GM12892 (cell line): ENCODE measurements at regions not wholly inside any gene's neighbourhood (a gene's known extent, or its start where the extent isn't known, plus 50 kb on each side); places are given as distances from the start of the nearest gene placed in this dataset.

Experiments used
- POLR2A ChIP-seq: IDR thresholded peaks from 2 replicates; pipeline ENCODE4 v1.6.1; 2011; ENCODE audit warnings: low read depth, low read length, control low read depth
- POLR2AphosphoS5 ChIP-seq: IDR thresholded peaks from 2 replicates; pipeline ENCODE4 v1.6.1; 2011; ENCODE audit warnings: low read depth, low read length, control low read depth
- TAF1 ChIP-seq: IDR thresholded peaks from 2 replicates; pipeline ENCODE4 v1.6.1; 2011; ENCODE audit warnings: low read depth, mild to moderate bottlenecking, control low read depth, low read length, borderline replicate concordance

DNA sequence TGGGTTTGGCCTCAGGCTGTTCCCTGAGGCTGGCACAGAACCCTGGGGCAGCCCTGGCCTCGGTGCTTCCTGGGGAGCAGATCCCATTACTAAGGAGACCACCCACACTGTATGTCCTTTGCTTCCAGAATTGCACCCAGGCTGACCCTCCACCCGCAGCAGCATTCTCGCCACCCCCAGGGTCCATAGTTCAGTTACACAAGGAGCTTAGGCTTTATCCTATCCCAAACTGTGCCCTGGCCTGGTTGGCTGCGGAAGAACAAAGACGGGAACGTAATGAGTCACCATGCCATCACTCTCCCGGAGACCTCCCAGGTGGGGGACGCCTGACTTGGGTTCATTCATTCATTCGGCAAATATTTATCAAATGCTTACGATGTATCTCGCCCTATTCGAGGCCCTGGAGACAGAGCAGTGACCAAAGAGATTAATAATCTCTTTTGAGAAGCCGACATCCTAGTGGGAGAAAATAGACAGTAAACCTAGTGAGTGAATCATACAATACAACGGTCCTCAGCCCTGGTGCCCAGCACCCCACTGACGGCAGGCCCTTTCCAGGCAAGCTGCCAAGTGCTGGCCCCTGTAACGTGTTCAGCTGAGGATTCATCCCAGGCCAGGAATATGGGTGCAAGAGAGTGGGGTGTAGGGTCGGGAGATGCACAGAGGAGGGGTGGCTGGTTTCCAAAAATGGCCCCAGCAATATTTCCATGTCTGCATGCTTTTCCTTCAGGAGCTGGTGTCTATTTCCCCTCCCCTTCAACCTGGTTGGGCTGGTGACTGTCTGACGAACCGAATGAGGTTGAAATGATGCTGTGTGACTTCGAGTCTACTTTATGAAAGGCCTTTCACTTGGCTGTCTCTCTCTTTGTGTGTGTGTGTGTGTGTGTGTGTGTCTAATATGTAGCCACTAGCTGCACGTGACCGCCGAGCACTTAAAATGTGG, 134.2 kb downstream of the MGAT5B start:
- TF ChIP-seq POLR2A (no peak), POLR2AphosphoS5 (no peak), TAF1 (no peak)
